Adrenal gland (tissue), 5 donors: ENCODE measurements at regions not wholly inside any gene's neighbourhood (a gene's known extent, or its start where the extent isn't known, plus 50 kb on each side); places are given as distances from the start of the nearest gene placed in this dataset.

ENCODE experiments used
- POLR2A ChIP-seq, 2 donors: fragments of 450-650 bp; IDR thresholded peaks; one replicate each; pipeline ENCODE4 v1.6.1; 2017; ENCODE audit warnings: antibody characterized with exemption in 2 of 2, mild to moderate bottlenecking in 2 of 2, moderate library complexity in 1 of 2
- TF ChIP-seq, protein P1 (sequence below), 6 experiments: fragments of 450-650 bp in 4 of 6; fragments of 200-600 bp in 2 of 6; sonication (generic) in 1 of 6; IDR thresholded peaks; 1 replicate in 5 of 6; 2 replicates in 1 of 6; pipeline versions ENCODE4 v1.5.1 to v1.8.0; 2016 to 2021; ENCODE audit warnings: antibody characterized with exemption in 6 of 6, mild to moderate bottlenecking in 2 of 6, moderate library complexity in 1 of 6
- donor health status: DM: no; HTN: no; CAD: no.

DNA sequence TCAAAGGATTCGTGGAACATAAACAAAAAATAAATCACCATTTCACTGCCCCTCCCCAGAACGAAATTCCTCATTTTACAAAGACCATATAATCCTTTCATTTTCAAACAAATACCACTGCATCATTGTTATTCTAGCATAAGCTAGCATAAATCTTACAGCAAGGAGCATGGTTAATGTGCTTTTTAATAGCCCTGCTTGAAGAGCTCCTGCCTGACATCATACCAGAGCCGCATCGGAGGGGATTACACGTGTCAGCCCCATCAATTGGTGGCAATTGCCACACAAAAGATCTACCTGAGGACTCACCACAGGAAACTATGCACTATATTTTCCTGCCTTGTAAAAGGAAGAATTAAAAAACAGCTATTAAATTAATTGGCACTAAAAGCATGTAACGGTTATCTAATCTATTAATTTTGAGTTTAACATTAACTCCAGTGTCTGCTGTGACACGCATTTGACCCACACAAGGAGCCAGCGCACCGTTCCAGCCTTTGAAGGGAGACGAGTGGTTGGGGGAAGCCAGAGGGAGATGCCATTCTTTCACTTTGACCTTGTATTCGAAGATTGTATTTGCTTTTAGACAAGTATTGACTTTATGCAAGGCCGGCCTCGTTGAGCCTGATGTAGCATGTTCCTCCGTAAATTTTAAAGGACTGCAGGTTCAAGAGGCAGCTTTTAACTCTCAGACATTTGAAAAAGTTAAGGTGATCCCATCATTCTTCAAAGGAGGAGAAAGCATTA lies 261.1 kb upstream of the RNF32 start:
- TF ChIP-seq, protein P1, sequence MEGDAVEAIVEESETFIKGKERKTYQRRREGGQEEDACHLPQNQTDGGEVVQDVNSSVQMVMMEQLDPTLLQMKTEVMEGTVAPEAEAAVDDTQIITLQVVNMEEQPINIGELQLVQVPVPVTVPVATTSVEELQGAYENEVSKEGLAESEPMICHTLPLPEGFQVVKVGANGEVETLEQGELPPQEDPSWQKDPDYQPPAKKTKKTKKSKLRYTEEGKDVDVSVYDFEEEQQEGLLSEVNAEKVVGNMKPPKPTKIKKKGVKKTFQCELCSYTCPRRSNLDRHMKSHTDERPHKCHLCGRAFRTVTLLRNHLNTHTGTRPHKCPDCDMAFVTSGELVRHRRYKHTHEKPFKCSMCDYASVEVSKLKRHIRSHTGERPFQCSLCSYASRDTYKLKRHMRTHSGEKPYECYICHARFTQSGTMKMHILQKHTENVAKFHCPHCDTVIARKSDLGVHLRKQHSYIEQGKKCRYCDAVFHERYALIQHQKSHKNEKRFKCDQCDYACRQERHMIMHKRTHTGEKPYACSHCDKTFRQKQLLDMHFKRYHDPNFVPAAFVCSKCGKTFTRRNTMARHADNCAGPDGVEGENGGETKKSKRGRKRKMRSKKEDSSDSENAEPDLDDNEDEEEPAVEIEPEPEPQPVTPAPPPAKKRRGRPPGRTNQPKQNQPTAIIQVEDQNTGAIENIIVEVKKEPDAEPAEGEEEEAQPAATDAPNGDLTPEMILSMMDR (IDR thresholded peaks at IDR 0.05), result no peak
- TF ChIP-seq POLR2A (IDR thresholded peaks at IDR 0.05), result no peak
